RWPE1 (cell line): ENCODE measurements at regions not wholly inside any gene's neighbourhood (a gene's known extent, or its start where the extent isn't known, plus 50 kb on each side); places are given as distances from the start of the nearest gene placed in this dataset.

Experiments used
- CTCF ChIA-PET: fragments of 350-600 bp; sonication (Branson Sonifier 250); formaldehyde crosslinking; extraction: SDS; loops from one replicate; lab custom pipeline; 2021; lab: Yijun Ruan, JAX
- POLR2A ChIA-PET: fragments of 400-600 bp; formaldehyde crosslinking; extraction: SDS; loops from one replicate; lab custom pipeline; 2020; ENCODE audit warnings: antibody characterized with exemption; ENCODE audit not compliant: low non-redundant PET; lab: Yijun Ruan, JAX
- DNase-seq: peaks from one replicate; pipeline ENCODE4 v3.0.0; 2012; ENCODE audit warnings: low spot score
- H3K27ac ChIP-seq: fragments of 450-650 bp; 2 replicates; pipeline ENCODE4 v1.5.1; 2017
- TF ChIP-seq, protein P1 (sequence below): fragments of 450-650 bp; conservative IDR thresholded peaks from 2 replicates; pipeline ENCODE4 v1.5.1; 2017; ENCODE audit warnings: low read depth, mild to moderate bottlenecking

DNA sequence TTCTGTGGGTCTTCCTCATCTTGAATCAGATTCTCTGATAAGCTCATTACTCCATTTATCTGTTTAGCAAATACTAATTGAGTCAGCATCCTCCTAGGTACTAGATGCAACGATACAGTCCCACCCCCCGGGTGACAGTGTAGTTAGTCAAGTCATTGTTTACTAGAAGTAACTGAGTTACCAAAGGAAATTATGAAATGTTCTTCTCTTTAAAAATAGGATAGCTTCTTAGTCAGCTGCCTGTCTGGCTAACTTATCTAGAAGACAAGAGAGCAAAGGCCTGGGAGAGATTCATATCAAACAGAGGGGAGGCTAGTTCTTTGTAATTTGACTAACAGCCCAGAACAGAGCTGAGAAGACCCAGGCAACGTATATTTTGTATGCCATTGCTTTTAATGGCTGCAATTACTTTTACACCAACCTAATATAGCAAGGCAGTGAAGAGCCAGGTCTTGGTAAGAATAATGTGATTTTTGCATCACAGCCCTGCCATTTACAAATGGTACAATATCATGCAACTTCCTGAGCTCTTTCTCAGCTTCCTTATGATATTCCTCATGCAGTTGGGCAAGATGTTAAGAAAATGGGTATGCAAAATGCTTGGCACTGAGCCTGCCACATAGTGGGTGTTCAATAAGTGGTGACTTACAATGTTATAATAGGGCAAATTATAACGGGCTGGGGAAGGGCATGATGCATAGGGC is 149.9 kb downstream of the CHIC2 start:
- POLR2A ChIA-PET: no interaction called here
- H3K27ac ChIP-seq: no peak overlapping the region
- CTCF ChIA-PET: interaction anchor here (0.6 to 1.4 kb wide), 3 partner anchors 16 to 757 kb away, joined by 3 to 4 read pairs (median 4); no protein-coding TSS in a partner anchor
- TF ChIP-seq, protein P1, sequence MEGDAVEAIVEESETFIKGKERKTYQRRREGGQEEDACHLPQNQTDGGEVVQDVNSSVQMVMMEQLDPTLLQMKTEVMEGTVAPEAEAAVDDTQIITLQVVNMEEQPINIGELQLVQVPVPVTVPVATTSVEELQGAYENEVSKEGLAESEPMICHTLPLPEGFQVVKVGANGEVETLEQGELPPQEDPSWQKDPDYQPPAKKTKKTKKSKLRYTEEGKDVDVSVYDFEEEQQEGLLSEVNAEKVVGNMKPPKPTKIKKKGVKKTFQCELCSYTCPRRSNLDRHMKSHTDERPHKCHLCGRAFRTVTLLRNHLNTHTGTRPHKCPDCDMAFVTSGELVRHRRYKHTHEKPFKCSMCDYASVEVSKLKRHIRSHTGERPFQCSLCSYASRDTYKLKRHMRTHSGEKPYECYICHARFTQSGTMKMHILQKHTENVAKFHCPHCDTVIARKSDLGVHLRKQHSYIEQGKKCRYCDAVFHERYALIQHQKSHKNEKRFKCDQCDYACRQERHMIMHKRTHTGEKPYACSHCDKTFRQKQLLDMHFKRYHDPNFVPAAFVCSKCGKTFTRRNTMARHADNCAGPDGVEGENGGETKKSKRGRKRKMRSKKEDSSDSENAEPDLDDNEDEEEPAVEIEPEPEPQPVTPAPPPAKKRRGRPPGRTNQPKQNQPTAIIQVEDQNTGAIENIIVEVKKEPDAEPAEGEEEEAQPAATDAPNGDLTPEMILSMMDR: no peak
- DNase-seq: peak; percentile 87

DNA sequence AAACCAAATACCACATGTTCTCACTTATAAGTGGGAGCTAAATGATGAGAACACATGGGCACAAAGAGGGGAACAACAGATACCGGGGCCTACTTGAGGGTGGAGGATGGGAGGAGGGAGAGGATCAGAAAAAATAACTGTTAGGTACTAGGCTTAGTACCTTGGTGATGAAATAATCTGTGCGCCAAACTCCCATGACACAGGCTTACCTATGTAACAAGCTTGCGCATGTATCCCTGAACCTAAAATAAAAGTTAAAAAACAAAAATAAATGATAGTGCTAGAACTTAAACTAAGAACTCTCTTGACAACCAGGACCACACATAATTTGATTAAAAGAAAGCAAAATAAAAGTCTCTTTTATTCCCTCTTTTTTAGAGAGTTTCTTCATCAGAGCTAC is 150.6 kb downstream of the CHIC2 start:
- H3K27ac ChIP-seq: no peak overlapping the region
- ChIA-PET CTCF (interaction anchor here (0.6 to 1.4 kb wide), 3 partner anchors 16 to 756 kb away, joined by 3 to 4 read pairs (median 4); no protein-coding TSS in a partner anchor), POLR2A (no interaction called here)
- TF ChIP-seq, protein P1: no peak
- DNase-seq: no peak

DNA sequence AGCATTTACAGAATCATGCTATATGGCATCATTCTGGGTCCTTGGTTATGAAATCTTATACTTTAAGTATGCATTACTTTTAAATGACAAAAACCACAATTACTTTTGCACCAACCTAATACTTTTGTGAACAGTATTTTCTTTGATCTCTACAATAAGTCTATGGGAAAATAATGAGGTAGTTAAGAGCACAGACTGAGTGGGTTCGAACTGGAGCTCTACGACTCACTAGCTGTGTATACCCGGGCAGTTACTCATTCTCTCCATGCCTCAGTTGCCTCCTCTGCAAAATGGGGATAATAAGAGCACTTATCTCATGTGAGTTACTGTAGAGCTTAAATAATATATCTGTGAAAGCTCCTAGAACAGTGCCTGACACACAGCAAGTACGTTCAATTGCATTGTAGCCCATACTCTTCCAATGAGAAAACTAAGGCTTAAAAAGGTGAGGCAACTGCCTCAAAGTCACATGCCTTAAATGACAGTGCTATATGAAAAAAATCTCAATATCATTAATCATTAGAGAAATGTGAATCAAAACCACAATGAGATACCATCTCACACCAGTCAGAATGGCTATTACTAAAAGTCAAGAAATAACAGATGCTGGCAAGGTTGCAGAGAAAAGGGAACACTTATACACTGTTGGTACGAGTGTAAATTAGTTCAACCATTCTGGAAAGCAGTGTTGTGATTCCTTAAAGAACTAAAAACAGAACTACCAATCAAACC is 151.5 kb downstream of the CHIC2 start:
- TF ChIP-seq, protein P1: no peak
- CTCF ChIA-PET: interaction anchor here (0.7 kb wide), 1 partner anchor 586 kb away, joined by 3 read pairs; no protein-coding TSS in a partner anchor

DNA sequence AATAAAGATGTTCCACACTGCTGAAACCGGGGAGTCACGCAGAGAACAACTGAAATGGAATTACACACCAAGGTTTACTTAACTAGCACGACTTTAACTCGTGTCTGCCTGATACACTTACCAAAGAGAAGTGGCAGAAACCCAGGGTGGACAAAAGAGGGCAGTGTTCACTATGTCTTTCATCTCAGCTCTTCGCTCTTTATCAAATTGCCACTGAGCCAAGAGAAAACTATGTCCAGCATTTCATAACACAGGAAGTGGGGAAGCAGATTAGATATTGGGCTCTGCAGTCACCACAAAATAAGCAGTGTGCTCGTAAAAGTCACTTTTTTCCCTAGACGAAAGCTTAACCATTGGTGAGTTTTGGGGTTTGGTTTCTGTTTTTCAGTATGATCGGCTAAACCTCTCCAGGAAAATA is 155.7 kb downstream of the CHIC2 start:
- CTCF ChIA-PET: interaction anchor here (0.5 to 2.4 kb wide), 17 partner anchors 17 to 1084 kb away, joined by 3 to 28 read pairs (median 4); partner anchors contain the start of gene PDGFRA
- DNase-seq: peak; percentile 77
- H3K27ac ChIP-seq: no peak overlapping the region
- TF ChIP-seq, protein P1: peak; percentile 78
- POLR2A ChIA-PET: no interaction called here

More for the DNA sequence above, 151.5 kb downstream of the CHIC2 start:
- no peak for DNase-seq
- no peak overlapping the region for H3K27ac ChIP-seq
- POLR2A ChIA-PET: no interaction called here

DNA sequence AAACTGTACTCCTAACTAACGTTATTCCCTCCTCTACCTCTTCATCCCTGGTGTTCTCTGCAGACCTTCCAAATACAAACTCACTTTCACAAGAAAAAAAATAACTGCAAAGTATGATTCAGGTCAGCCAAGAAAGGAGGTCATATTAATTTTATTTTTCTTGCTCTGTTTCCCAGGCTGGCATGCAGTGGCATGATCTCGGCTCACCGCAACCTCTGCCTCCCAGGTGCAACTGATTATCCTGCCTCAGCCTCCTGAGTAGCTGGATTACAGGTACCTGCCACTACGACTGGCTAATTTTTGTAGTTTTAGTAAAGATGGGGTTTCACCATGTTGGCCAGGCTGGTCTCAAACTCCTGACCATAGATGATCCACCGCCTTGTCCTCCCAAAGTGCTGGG is 156.6 kb downstream of the CHIC2 start:
- POLR2A ChIA-PET: no interaction called here
- TF ChIP-seq, protein P1: no peak
- CTCF ChIA-PET: interaction anchor here (0.6 to 2.4 kb wide), 7 partner anchors 18 to 326 kb away, joined by 3 to 28 read pairs (median 8); no protein-coding TSS in a partner anchor
- H3K27ac ChIP-seq: no peak overlapping the region
- no peak for DNase-seq

DNA sequence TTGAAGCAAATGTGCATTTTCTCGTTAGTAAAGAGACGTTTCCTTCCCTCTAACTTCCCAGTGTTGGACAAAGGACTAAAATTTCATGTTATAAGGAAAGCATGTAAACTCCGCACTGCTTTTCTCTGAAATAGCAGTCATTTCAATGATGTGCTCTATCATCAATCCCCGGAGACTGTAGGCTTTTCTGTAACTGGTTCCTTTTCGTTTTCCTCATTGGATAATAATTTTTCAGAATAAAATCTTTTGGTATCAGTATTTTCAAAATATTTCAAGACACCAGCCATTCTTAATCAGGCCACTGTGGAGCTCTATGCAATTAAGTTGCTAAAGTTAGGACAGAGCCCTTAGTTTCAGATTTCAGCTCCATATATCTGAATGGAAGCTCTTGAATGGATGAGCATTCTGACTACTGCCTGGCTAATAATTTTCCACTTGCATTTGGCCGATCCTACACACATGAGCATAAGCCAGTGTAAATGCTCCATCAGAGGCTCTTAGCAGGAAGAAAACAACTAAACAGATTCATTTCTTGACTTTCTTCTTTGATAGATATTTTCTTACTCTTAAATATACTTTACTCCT is 157.7 kb downstream of the CHIC2 start:
- POLR2A ChIA-PET: no interaction called here
- DNase-seq: no peak
- CTCF ChIA-PET: interaction anchor here (2.5 kb wide), 1 partner anchor 326 kb away, joined by 14 read pairs; no protein-coding TSS in a partner anchor
- TF ChIP-seq, protein P1: no peak
- H3K27ac ChIP-seq: no peak overlapping the region
